OCI-M1 (cell line): ENCODE measurements at regions not wholly inside any gene's neighbourhood (a gene's known extent, or its start where the extent isn't known, plus 50 kb on each side); places are given as distances from the start of the nearest gene placed in this dataset.
"Not testable (repeated sequence)": the region's sequence is repeated elsewhere in the genome, so short reads cannot be mapped to it uniquely, and the experiment has no call there.

ENCODE experiments used
- DNase-seq: peaks from one replicate; lab custom pipeline; 2025; lab: John Stamatoyannopoulos, UW

GRCh38 chr9:71508141-71508540 lies 260.2 kb downstream of the CEMIP2 start:
- not testable (repeated sequence) for DNase-seq

- DNase-seq: no peak
Observed at GRCh38 chr9:71506821-71507220, 261.5 kb downstream of the CEMIP2 start.

GRCh38 chr9:71504636-71505035 lies 263.7 kb downstream of the CEMIP2 start:
- DNase-seq: no peak

- DNase-seq: no peak
Observed at GRCh38 chr9:71498691-71499090, 269.6 kb downstream of the CEMIP2 start.

GRCh38 chr9:71490810-71491209 lies 277.5 kb downstream of the CEMIP2 start:
- DNase-seq: peak; percentile 56

- DNase-seq: peak; percentile 83
Observed at GRCh38 chr9:71487061-71487460, 281.3 kb downstream of the CEMIP2 start.

- no peak for DNase-seq
Observed at GRCh38 chr9:71485326-71485725, 283.0 kb downstream of the CEMIP2 start.

- no peak for DNase-seq
Observed at GRCh38 chr9:71483436-71483835, 284.9 kb downstream of the CEMIP2 start.

GRCh38 chr9:71479621-71480020 lies 288.7 kb downstream of the CEMIP2 start:
- no peak for DNase-seq

- peak; percentile 70 for DNase-seq
Observed at GRCh38 chr9:71472400-71472799, 295.9 kb downstream of the CEMIP2 start.

- no peak for DNase-seq
Observed at GRCh38 chr9:71465392-71465791, 302.9 kb downstream of the CEMIP2 start.

- DNase-seq: no peak
Observed at GRCh38 chr9:71459082-71459481, 309.2 kb downstream of the CEMIP2 start.

- peak; percentile 65 for DNase-seq
Observed at GRCh38 chr9:71446473-71447411, 321.6 kb downstream of the CEMIP2 start.

GRCh38 chr9:71446106-71446472 lies 322.2 kb downstream of the CEMIP2 start:
- no peak for DNase-seq

GRCh38 chr9:71442937-71443336 lies 321.5 kb upstream of the TRPM3 start:
- DNase-seq: no peak

GRCh38 chr9:71441266-71441665 lies 319.8 kb upstream of the TRPM3 start:
- DNase-seq: no peak

GRCh38 chr9:71431931-71432330 lies 310.5 kb upstream of the TRPM3 start:
- DNase-seq: no peak

GRCh38 chr9:71407341-71407740 lies 285.9 kb upstream of the TRPM3 start:
- DNase-seq: not testable (repeated sequence)

- no peak for DNase-seq
Observed at GRCh38 chr9:71403106-71403505, 281.7 kb upstream of the TRPM3 start.

GRCh38 chr9:71393005-71393404 lies 271.6 kb upstream of the TRPM3 start:
- DNase-seq: no peak

- no peak for DNase-seq
Observed at GRCh38 chr9:71384343-71384742, 262.9 kb upstream of the TRPM3 start.

- no peak for DNase-seq
Observed at GRCh38 chr9:71383308-71383940, 262.0 kb upstream of the TRPM3 start.

- no peak for DNase-seq
Observed at GRCh38 chr9:71368157-71368556, 246.7 kb upstream of the TRPM3 start.
